GM19452 (cell line): ENCODE measurements at regions not wholly inside any gene's neighbourhood (a gene's known extent, or its start where the extent isn't known, plus 50 kb on each side); places are given as distances from the start of the nearest gene placed in this dataset.
"Not testable (repeated sequence)": the region's sequence is repeated elsewhere in the genome, so short reads cannot be mapped to it uniquely, and the experiment has no call there.

Experiments
- ATAC-seq: cut with Tn5 transposase; IDR thresholded peaks from one replicate; pipeline ENCODE4 v1.9.1; 2021; ENCODE audit not compliant: unreplicated experiment

DNA sequence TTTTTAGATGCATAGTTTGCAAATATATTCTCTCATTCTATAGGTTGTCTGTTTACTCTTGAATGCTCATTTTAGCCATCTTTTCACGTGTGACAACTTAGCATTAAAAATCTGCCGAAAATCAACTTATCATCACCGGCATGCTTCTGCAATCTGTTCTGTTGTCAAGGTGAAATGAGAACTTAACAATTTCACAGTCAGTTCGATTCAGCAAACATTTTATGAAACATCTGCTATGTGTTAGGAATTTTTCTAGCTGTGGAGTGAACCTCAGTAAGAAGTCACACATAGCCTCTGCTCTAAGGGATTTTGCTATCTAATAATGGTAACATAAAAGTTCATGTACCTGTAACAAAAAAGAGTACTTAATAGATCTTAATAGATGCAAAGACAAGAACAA lies 256.1 kb downstream of the ZWINT start:
- no peak for ATAC-seq

DNA sequence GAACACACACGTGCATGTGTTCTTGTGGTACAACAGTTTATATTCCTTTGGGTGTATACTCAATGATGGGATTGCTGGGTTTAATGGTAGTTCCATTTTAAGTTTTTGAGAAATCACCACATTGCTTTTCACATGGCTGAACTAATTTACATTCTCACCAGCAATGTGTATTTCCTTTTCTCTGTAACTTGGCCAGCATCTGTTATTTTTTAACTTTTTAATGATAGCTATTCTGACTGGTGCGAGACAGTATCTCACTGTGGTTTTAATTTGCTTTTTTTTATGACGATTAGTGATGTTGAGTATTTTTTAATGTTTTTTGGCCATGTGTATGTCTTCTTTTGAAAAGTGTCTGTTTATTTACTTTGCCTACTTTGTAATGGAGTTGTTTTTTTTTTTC lies 256.6 kb downstream of the ZWINT start:
- no peak for ATAC-seq

DNA sequence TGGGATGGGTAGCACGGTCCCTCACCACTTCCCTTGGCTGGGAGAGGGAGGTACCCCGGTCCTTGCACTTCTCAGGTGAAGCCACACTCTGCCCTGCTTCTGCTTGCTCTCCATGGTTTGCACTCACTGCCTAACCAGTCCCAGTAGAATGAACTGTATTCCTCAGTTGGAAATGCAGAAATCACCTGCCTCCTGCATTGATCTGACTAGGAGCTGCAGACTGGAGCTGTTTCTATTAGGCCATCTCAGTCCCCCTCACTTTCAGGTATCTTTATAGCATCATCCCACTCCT lies 264.9 kb downstream of the ZWINT start:
- no peak for ATAC-seq

DNA sequence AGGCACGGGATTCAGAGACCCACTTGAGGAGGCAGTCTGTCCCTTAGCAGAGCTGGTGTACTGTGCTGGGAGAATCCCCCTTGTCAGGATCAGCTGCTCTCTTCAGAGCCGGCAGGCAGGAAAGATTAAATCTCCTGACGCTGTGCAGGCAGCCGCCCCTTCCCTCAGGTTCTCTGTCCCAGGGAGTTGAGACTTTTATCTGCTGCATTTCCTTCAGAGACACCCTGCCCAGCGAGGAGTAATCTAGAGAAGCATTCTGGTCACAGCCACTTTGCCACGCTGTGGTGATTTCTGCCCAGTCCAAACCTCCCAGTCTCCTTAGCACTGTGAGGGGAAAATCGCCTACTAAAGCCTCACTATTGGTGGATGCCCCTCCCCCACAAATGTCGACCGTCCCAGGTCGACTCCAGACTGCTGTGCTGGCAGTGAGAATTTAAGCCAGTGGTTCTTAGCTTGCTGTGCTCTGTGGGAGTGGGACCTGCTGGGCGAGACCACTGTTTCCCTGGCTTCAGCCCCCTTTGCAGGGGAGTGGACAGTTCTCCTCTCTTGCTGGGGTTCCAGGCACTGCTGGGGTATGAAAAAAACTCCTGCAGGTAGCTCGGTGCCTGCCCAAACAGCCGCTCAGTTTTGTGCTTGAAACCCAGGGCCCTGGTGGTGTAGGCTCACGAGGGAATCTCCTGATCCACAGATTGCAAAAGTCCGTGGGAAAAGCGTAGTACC lies 265.4 kb downstream of the ZWINT start:
- ATAC-seq, result no peak

DNA sequence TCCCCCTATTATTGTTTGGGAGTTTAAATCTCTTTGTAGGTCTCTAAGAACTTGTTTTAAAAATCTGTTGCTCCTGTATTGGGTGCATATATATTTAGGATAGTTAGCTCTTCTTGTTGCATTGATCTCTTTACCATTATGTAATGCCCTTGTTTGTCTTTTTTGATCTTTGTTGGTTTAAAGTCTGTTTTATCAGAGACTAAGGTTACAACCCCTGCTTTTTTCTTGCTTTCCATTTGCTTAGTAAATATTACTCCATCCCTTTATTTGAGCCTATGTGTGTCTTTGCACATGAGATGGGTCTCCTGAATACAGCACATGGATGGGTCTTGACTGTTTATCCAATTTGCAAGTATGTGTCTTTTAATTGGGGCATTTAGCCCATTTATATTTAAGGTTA lies 267.4 kb downstream of the ZWINT start:
- not testable (repeated sequence) for ATAC-seq

DNA sequence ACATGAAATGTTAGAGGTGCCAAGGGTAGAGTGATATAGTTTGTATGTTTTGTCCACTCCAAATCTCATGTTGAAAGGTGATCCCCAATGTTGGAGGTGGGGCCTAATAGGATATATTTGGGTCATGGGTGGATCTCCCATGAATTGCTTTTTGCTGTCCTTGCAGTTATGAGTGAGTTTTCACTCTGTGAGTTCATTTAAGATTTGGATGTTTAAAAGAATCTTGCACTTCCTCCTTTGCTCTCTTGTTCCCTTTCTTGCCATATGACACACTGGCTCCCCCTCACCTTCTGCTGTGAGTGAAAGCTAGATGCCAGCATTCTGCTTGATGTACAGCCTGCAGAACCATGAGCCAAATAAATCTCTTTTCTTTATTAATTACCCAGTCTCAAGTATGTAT lies 269.2 kb downstream of the ZWINT start:
- ATAC-seq, result no peak

DNA sequence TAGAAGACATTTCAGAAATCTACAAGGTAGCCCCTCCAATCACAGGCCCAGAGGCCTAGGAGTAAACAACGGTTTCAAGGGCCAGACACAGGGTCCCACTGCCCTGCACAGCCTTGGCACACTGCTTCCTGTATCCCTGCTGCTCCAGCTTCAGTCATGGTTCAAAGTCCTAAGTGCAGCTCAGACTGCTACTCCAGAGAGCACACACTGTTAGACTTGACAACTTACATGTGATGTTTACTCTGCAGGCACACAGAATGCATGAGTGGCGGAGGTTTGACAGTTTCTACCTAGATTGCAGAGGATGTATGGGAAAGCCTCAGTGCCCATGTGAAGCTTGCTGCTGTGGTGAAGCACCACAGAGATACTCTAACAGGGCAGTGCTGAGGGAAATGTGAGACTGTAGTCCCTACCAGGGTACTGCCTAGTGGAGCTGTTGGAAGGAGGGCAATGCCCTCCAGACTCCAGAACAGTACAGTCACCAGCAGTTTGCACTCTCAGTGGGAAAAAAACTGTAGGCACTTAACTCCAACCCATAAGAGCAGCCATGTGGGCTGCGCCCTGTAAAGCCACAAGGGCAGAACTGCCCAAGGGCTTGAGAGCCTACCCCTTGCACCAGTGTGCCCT lies 270.0 kb downstream of the ZWINT start:
- no peak for ATAC-seq

DNA sequence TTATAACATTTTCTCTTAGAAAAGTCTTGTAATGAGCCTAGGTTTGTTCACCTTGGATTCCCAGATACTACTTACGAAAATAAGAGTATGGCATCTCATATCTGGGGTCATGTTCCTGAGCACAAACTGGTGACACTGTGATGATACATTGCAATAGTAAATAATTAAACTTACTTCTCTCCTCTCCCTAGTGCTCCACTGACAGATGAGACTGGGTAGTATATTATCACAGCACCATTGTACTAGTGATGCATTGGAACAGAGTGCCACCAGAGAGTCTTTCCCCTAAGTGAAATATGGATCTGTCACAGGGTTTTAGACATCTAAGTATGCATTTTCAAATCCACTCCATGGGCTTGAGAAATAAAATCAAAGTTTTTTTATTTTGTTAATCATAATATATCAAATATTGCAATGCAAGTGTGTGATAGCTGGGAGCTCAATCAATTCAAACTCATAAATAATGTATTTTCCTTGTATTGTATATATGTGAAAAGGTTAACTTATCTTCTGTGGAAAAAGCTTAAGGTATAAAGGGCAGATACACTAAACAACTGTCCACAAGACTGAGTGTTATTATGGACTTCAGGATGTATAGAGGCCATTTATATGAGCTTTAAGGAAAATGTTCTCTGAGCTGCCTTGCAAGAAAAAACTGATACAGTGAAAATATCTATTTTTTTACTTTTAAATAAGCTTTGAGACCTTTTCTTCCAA lies 275.5 kb downstream of the ZWINT start:
- ATAC-seq, result no peak

DNA sequence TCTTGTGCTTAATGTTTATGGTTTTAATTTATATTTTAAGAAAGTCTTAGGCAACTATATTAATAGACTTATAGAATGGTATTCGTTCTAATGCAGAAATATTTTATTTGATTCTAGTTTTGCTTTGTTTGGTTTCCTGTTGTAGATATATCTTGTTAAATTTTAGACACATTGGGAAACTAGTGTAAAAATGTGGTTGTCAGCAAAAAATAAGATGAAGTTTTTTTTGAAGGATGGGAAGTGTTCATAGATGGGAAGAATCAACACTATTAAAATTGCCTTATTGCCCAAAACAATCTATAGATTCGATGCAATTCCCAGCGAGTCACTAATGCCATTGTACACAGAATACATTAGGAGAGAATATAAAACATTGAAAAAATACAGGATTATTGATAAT lies 278.9 kb downstream of the ZWINT start:
- no peak for ATAC-seq

DNA sequence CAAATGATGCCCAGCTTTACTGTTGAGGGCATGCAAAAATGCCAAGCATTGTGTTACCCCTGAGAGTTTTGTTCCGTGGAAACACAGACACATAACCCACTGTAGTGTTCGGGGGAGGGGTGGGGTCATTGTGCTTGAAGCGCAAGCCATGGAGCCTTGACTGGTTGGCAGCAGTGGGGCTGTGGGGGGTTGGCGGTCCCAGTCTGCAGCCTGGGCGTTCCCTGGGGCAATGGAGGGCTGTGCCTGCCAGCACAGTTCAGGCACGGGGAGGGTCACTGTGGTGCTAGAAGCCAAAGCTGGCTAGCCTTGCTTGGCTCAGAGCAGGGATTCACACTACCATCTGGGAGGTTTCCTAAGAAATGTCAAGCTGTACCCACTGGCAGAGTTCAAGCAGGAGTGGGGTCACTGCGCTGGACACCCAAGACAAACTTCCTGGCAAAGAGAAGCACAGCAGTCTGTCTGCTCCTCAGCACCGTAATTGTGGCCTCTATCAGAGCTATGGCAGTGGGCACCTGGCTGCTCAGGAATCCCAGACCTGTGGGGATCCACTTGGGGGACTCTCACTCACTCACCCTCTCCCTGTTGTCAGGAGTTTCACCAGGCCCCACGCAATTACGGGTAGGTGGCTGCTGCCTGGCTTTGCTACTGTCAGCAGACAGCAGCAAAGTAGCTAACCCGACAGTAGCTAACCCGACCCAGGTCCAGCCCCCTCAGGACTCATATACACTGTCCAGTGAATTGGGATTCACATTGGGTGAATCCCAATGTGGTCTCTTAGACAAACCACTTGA lies 292.4 kb downstream of the ZWINT start:
- ATAC-seq, result no peak

DNA sequence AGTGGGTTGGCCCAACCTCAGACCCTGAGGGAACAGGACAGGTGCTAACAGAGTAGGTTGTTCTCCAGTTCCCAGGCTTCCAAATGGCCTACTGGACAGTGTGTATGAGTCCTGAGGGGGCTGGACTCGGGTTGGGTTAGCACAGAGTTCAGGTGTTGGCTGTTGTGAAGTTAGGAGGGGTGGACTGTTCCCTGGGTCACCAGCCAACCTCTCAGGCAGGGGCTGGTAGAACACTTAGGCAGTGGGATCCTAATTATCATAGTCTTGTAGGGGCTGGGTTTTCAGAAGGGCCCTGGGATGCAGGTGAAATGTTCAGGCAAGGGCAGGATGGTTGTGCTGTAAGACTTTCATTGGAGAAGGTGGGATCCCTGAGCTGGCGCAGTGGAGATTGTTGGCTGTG lies 293.0 kb downstream of the ZWINT start:
- ATAC-seq, result no peak

DNA sequence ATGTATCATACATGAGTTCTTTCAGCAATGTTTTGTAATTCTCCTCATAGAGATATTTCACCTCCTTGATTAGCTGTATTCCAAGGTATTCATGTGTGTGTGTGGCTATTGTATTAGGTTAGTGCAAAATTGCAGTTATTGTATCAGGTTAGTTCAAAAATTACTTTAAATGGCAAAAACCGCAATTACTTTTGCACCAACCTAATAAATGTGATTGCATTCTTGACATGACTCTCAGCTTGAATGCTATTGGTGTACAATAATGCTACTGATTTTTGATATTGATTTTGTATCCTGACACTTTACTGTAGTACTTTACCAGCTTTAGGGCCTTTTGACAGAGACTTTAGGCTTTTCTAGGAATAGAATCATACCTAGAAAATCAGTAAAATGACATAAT lies 297.4 kb downstream of the ZWINT start:
- no peak for ATAC-seq

DNA sequence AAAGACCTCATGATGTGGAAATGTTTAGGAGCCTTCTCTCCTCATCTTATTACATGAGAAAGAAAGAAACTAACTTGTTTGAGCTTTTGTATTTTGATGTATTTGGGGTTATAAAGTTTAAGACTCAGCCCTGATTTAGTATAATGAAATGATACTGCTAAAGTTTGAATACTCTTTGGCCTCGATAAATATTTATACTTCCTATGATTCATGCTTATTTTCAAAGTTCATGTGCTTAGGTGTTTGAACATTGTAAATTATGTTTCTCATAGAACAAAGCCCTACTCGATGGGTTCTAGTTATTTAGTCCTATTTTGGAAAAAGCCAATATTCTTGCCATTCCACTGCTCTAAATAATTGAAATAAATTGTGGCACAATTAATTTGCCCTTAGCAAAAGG lies 303.2 kb downstream of the ZWINT start:
- no peak for ATAC-seq

DNA sequence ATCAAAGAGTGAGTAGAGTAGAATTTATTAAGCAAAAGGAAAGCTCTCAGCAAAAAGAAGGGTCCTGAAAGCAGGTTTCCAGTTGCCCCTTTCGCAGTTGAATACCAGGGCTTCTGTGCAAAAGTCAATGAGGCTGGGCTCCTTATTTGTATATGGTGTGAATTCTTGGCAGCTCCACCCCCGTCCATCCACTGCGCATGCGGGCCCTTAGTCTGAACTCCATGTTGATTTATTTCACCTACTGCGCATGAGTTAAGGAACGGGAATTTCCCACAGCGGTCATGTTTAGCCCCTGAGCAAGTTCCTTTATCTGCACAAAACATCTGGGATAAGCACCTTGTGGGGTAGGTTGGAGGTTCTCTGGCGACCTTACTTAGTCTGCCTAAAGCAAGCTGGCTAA lies 325.6 kb downstream of the ZWINT start:
- no peak for ATAC-seq

DNA sequence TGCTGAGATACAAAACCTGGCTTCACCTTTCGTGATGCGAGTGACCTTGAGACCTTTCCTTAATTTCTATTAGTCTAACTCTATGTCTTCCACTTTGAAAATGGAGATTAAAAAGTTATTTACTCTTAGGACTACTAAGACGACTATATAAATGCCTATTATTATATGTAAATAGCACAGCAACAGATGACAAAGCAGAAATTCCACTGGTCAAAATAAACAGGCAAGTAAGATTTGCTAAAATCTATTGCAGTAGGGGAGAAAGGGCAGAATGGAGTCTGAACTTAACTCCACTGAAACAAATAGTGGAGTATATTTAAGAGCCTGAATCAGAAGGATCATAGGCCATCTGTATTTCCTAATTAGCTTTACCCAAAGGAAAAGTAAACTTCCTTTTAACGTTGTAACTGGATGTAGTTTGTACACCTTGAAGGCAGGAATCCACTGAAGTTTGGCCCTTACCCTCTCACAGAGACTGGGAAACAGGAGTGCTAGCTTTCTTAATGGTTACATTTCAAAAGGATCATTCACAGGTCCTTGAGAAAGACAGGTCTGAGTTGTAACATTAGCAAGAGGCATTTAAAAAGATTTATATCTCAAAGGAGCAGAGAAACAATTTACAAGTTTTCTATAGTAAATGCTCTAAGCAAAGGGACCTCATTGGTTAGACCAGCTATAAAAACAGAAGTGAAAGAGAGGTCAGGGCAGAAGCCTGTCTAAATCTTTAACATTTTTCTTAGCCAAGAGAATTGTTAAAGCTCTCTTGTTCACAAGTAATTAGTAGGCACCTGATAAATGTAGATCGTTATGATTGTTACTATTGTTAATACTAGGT lies 332.5 kb downstream of the ZWINT start:
- ATAC-seq, result no peak

DNA sequence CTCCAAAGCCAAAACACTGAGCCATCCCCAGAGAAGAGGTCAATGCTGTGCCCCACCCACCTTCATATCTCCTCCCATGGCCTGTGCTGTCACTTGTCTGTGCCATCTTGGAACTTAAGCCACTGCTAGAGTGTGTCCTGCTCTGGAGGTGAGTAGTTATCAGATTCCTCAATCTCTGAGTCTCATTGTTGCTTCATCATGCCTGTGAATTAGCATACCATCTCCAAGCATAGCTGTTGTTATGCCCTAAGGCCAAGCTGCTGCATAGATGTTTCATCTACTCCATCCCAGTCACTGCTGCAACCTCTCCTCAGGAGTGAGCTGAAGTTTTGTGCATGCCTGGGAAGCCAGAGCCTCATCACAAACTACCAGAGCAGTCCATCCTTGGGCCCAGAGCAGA lies 349.0 kb downstream of the ZWINT start:
- ATAC-seq, result no peak

DNA sequence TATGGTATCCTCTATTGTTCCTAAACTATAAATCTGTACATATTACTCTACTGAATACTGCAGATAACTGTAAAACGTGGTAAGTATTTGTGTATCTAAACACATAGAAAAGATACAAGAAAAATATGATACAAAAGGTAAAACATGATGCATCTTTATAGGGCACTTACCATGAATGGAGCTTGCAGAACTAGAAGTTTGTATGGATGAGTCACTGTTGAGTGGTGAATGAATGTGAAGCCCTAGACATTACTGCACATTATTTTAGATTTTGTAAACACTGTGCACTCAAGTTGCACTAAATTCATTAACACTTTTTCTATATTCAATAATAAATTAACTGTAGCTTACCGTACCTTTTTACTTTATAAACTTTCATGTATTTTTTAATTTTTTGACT lies 357.5 kb downstream of the ZWINT start:
- ATAC-seq, result no peak

DNA sequence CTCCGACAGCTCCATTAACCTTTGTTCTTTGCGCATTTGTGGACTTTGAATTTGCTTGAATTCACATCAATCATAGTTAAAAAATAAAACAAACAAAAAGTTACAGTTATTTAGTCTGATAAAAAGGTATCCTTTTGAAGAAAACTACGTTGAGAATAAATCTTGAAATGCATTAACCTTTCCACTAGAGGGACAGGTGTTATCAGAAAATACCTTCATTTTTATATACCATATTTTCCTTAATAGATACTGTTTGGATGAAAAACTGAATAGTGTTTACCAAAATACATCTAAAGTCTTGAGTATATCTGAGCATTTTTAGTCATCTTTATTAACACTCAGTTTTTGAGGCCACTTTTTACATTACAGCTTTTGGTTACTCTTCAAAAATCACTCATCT lies 371.9 kb downstream of the ZWINT start:
- no peak for ATAC-seq

DNA sequence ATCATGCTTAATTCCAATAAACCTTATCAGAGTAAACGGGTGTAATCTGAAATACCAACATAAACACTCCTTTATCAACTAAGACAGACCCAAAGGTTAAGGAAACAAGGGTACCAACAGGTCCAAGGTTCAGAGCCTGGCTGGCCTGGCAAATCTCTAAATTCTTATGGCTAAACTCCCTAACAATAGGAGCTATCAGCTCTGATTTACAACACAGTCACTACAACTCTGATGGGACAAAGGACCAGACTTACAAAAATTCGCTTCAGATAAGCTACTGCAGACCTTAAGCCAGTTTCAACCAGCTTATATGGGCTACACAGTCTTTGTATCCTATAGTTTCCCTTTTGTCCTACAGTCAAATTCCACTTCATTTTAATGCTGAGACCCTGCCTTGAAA lies 381.9 kb downstream of the ZWINT start:
- no peak for ATAC-seq

DNA sequence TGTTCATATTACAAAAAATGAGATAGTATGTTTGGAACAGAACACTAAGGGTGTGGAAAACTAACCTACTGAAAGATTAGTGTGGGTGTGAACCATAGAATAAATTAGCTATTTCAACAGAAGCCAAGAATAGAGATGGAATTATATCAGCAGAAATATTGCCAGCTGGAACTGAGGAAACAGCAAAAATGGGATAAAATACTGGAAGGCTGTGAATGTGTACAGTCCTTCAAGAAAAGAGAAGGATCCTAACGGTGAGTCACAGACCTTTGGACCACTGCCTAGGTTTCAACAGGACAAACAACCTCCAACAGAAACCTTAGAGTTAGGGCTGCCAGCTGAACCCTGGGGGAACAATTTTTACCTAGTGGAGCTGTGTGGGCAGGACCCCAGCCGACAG lies 395.0 kb downstream of the ZWINT start:
- no peak for ATAC-seq

DNA sequence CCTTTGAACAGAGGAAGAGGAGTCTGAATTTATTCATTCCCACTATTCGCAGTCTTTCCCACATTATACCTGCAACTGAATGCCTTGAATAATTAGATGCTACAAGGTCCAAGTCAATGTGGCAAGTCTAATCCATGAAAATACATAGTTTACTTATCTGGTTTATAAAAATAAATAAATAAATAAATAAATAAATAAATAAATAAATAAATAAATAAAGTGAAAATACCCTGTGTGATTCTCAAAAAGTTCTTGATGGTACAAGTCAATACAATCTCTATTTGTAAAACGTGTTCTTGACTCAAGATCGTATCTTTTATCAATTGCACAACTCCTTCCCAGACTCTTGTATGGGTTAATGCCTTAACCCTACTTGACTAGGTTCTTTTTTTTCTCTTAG lies 417.7 kb downstream of the ZWINT start:
- no peak for ATAC-seq
